HG03432 (cell line): ENCODE measurements at regions not wholly inside any gene's neighbourhood (a gene's known extent, or its start where the extent isn't known, plus 50 kb on each side); places are given as distances from the start of the nearest gene placed in this dataset.
"Not testable (repeated sequence)": the region's sequence is repeated elsewhere in the genome, so short reads cannot be mapped to it uniquely, and the experiment has no call there.

Experiments
- ATAC-seq: cut with Tn5 transposase; IDR thresholded peaks from one replicate; pipeline ENCODE4 v1.9.1; 2021; ENCODE audit warnings: mild to moderate bottlenecking, moderate library complexity; ENCODE audit not compliant: unreplicated experiment

- not testable (repeated sequence) for ATAC-seq
Measured at GRCh38 chr3:14272959-14273560, 94.4 kb downstream of the LSM3 start.

GRCh38 chr3:14273901-14274611 lies 95.4 kb downstream of the LSM3 start:
- ATAC-seq: no peak

- ATAC-seq: no peak
Measured at GRCh38 chr3:14274612-14274936, 96.0 kb downstream of the LSM3 start.

- ATAC-seq: no peak
Measured at GRCh38 chr3:14274999-14275961, 96.7 kb downstream of the LSM3 start.

GRCh38 chr3:14275962-14276909 lies 97.6 kb downstream of the LSM3 start:
- no peak for ATAC-seq

GRCh38 chr3:14277557-14277956 lies 98.9 kb downstream of the LSM3 start:
- no peak for ATAC-seq

- no peak for ATAC-seq
Measured at GRCh38 chr3:14278265-14278798, 99.7 kb downstream of the LSM3 start.

- no peak for ATAC-seq
Measured at GRCh38 chr3:14278799-14279625, 100.4 kb downstream of the LSM3 start.

GRCh38 chr3:14279626-14280061 lies 101.0 kb downstream of the LSM3 start:
- no peak for ATAC-seq

GRCh38 chr3:14280326-14280725 lies 101.7 kb downstream of the LSM3 start:
- no peak for ATAC-seq

- no peak for ATAC-seq
Measured at GRCh38 chr3:14281053-14281452, 102.4 kb downstream of the LSM3 start.

- no peak for ATAC-seq
Measured at GRCh38 chr3:14282001-14282705, 103.5 kb downstream of the LSM3 start.

GRCh38 chr3:14282706-14283075 lies 104.1 kb downstream of the LSM3 start:
- no peak for ATAC-seq

- no peak for ATAC-seq
Measured at GRCh38 chr3:14283092-14283812, 104.6 kb downstream of the LSM3 start.

- ATAC-seq: no peak
Measured at GRCh38 chr3:14283813-14284438, 105.3 kb downstream of the LSM3 start.

- ATAC-seq: no peak
Measured at GRCh38 chr3:14284694-14285547, 106.3 kb downstream of the LSM3 start.

GRCh38 chr3:14285548-14285925 lies 106.9 kb downstream of the LSM3 start:
- ATAC-seq: no peak
